Calu3 (cell line): ENCODE measurements at regions not wholly inside any gene's neighbourhood (a gene's known extent, or its start where the extent isn't known, plus 50 kb on each side); places are given as distances from the start of the nearest gene placed in this dataset.

ENCODE experiments used
- BruUV-seq: library from RNA; stranded (reverse); fragments of 400-500 nt; replicated peaks from 2 replicates; lab custom pipeline; 2021; lab: Mats Ljungman, UMichigan
- CTCF ChIA-PET: fragments of 300-600 bp; sonication (Branson Sonifier 250); formaldehyde crosslinking; loops from one replicate; lab custom pipeline; 2022; ENCODE audit warnings: antibody characterized with exemption; lab: Charles Lee
- DNase-seq: peaks from one replicate; pipeline ENCODE4 v3.0.0; 2022
- H3K27ac Mint-ChIP-seq: one replicate; pipeline ENCODE4 v1.8.0; 2022; ENCODE audit warnings: mixed read lengths; ENCODE audit not compliant: unreplicated experiment
- H3K27me3 Mint-ChIP-seq: one replicate; pipeline ENCODE4 v1.8.0; 2022; ENCODE audit warnings: mixed read lengths; ENCODE audit not compliant: unreplicated experiment
- H3K36me3 Mint-ChIP-seq: one replicate; pipeline ENCODE4 v1.8.0; 2022; ENCODE audit warnings: mild to moderate bottlenecking, moderate library complexity, mixed read lengths; ENCODE audit not compliant: insufficient read depth, unreplicated experiment
- H3K4me1 Mint-ChIP-seq: one replicate; pipeline ENCODE4 v1.8.0; 2022; ENCODE audit warnings: mild to moderate bottlenecking, low read depth, mixed read lengths; ENCODE audit not compliant: unreplicated experiment
- H3K4me3 Mint-ChIP-seq: one replicate; pipeline ENCODE4 v1.8.0; 2022; ENCODE audit warnings: mild to moderate bottlenecking, low read depth, moderate library complexity, mixed read lengths; ENCODE audit not compliant: unreplicated experiment
- H3K9me3 Mint-ChIP-seq: one replicate; pipeline ENCODE4 v1.8.0; 2022; ENCODE audit warnings: low read depth, mixed read lengths; ENCODE audit not compliant: unreplicated experiment
- intact Hi-C: fragments of 100-400 bp; cut with micrococcal nuclease; formaldehyde crosslinking; loops from one replicate; pipeline ENCODE4 v1.10.0; 2022; ENCODE audit not compliant: unreplicated experiment
- TF ChIP-seq, protein P1 (sequence below): fragments of 200-600 bp; IDR thresholded peaks from one replicate; pipeline ENCODE4 v1.8.0; 2022; ENCODE audit warnings: antibody characterized with exemption; ENCODE audit not compliant: unreplicated experiment

GRCh38 chr2:13533524-13533922 lies 816.8 kb downstream of the TRIB2 start:
- Mint-ChIP-seq H3K27ac (peak overlapping the region; percentile 96), H3K4me1 (peaks cover 62% of the 10 kb centered on the region), H3K9me3 (no peaks in the 10 kb centered on the region), H3K4me3 (peak overlapping the region; percentile 76), H3K36me3 (peaks cover 36% of the 10 kb centered on the region), H3K27me3 (no peaks in the 10 kb centered on the region)
- peak; percentile 56 for DNase-seq
- TSS peak; percentile 23 for BruUV-seq
- CTCF ChIA-PET = interaction anchor here (1.2 to 1.8 kb wide), 3 partner anchors 9 to 25 kb away, joined by 3 to 4 read pairs (median 3); no protein-coding TSS in a partner anchor
- TF ChIP-seq, protein P1, sequence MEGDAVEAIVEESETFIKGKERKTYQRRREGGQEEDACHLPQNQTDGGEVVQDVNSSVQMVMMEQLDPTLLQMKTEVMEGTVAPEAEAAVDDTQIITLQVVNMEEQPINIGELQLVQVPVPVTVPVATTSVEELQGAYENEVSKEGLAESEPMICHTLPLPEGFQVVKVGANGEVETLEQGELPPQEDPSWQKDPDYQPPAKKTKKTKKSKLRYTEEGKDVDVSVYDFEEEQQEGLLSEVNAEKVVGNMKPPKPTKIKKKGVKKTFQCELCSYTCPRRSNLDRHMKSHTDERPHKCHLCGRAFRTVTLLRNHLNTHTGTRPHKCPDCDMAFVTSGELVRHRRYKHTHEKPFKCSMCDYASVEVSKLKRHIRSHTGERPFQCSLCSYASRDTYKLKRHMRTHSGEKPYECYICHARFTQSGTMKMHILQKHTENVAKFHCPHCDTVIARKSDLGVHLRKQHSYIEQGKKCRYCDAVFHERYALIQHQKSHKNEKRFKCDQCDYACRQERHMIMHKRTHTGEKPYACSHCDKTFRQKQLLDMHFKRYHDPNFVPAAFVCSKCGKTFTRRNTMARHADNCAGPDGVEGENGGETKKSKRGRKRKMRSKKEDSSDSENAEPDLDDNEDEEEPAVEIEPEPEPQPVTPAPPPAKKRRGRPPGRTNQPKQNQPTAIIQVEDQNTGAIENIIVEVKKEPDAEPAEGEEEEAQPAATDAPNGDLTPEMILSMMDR = no peak
- intact Hi-C loops = loop anchor here (2.0 to 10.0 kb wide), 2 partner anchors 25 to 281 kb away; no protein-coding TSS in a partner anchor

GRCh38 chr2:13536941-13537340 lies 820.2 kb downstream of the TRIB2 start:
- Mint-ChIP-seq H3K27me3 (no peaks in the 10 kb centered on the region), H3K4me1 (peaks cover 52% of the 10 kb centered on the region), H3K36me3 (peaks cover 27% of the 10 kb centered on the region), H3K9me3 (no peaks in the 10 kb centered on the region), H3K27ac (peak overlapping the region; percentile 81), H3K4me3 (peak overlapping the region; percentile 69)
- CTCF ChIA-PET = no interaction called here
- intact Hi-C loops = loop anchor here (5.0 to 10.0 kb wide), 2 partner anchors 145 to 278 kb away; no protein-coding TSS in a partner anchor
- TF ChIP-seq, protein P1 = no peak
- no TSS peak for BruUV-seq
- no peak for DNase-seq

- TF ChIP-seq, protein P1 = no peak
- Mint-ChIP-seq H3K4me3 (peak overlapping the region; percentile 69), H3K9me3 (no peaks in the 10 kb centered on the region), H3K27ac (peak overlapping the region; percentile 81), H3K27me3 (no peaks in the 10 kb centered on the region), H3K4me1 (peaks cover 43% of the 10 kb centered on the region), H3K36me3 (peaks cover 17% of the 10 kb centered on the region)
- intact Hi-C loops = loop anchor here (5.0 to 10.0 kb wide), 2 partner anchors 144 to 277 kb away; no protein-coding TSS in a partner anchor
- BruUV-seq = TSS peak; percentile 73
- no peak for DNase-seq
- CTCF ChIA-PET = interaction anchor here (0.6 kb wide), 1 partner anchor 1712 kb away, joined by 3 read pairs; no protein-coding TSS in a partner anchor
Observed at GRCh38 chr2:13537771-13538349, 821.1 kb downstream of the TRIB2 start.

GRCh38 chr2:13539296-13539695 lies 822.6 kb downstream of the TRIB2 start:
- Mint-ChIP-seq H3K4me1 (peaks cover 42% of the 10 kb centered on the region), H3K27ac (peak overlapping the region; percentile 23), H3K36me3 (peaks cover 11% of the 10 kb centered on the region), H3K27me3 (no peaks in the 10 kb centered on the region), H3K4me3 (peak overlapping the region; percentile 69), H3K9me3 (no peaks in the 10 kb centered on the region)
- intact Hi-C loops = loop anchor here (5.0 to 10.0 kb wide), 2 partner anchors 143 to 276 kb away; no protein-coding TSS in a partner anchor
- TF ChIP-seq, protein P1 = no peak
- no peak for DNase-seq
- CTCF ChIA-PET = no interaction called here
- no TSS peak for BruUV-seq
